Kidney capillary endothelial cell (primary cell): ENCODE measurements at regions not wholly inside any gene's neighbourhood (a gene's known extent, or its start where the extent isn't known, plus 50 kb on each side); places are given as distances from the start of the nearest gene placed in this dataset.
A peak's percentile ranks its signal among the peaks of the same experiment; 100 is the strongest.

Experiments used
- DNase-seq: peaks from one replicate; pipeline ENCODE4 v3.0.0-alpha.2; 2018; ENCODE audit warnings: low spot score

- DNase-seq: no peak
Observed at GRCh38 chr13:106382534-106382933, 152.9 kb downstream of the EFNB2 start.

GRCh38 chr13:106381091-106381490 is 154.4 kb downstream of the EFNB2 start:
- DNase-seq: no peak

DNA sequence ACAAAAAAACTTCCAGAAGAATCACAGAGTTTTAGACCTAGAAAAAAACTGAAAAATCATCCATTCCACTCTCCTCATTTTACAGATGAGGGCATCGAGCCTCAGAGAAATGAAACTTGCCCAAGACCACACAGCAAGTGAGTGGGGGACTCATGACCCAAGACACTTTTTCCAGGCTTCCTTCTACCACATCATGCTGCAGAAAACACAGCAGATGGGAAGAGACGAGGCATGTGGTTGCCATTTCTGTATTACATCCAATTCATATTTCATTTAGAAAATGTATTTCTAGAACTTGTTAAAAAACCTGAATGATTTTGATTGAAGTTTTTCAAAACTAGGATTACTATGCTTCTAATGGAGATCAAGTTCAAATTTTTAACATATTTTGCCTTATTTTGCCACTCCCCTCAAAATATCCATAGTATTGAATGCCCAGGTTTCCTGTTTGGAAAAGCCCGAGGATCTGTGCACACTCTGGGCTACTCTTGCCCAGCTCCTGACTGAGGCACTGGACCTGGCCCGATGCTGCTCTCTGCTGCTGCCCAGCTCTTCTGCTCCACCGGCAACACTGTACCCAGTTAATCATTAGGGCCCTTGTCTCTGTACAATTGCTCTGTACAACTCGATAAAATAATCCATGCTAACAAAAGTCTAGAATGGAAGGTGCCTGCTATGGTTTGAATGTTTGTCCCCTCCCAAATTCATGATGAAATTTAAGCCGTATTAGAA is 157.4 kb downstream of the EFNB2 start:
- DNase-seq: no peak

- no peak for DNase-seq
Observed at GRCh38 chr13:106377341-106377740, 158.1 kb downstream of the EFNB2 start.

DNA sequence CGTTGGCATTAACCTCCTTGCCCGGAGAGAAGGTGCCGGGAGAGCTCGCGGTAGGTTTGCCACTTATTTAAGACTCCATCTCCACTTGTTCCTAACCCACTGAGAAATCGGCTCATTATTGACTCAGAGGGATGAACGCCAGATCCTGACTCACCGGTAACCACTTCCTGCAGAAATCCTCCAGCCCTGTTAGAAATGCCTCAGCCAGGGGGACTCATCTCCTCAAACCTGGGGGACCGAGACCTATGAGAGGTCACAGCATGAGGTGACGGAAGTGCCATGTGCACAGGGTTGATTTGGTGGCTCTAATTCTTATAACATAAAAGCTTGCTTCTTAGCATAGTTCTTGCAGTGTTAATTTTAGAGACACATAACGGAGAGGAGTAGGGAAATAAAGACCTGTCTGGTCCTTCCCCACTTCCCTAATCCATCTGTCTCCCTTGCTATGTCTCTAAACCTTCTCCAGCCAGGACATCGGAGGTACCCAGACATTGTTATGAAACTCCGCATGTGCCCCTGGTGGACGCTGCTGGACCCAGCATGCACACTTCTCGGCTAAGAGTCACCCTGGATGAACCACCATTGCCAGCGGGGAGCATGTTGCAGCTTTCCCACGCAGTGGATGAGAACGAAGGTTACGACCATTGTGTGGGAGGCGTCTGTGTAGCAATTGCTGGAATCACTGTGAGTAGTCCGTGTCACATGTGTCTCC is 158.9 kb downstream of the EFNB2 start:
- peak; percentile 87 for DNase-seq

GRCh38 chr13:106375085-106375484 is 160.4 kb downstream of the EFNB2 start:
- DNase-seq: no peak

DNA sequence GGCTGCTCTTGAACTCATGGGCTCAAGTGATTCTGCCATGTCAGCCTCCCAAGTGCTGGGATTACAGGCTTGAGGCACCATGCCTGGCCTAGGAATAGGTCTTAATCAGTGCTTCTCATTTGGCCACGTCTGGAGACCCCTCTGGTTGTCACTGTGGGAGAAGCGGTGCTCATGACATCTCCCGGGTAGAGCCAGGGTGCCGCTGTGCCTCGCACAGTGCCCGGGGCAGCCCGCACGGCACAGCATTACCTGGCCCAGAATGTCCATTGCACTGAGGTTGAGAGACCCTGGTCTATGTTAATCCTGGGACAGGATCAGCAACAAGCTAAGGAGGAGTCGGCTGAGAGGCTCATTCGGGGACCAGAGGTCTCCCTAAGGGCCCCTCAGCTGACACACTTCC is 160.8 kb downstream of the EFNB2 start:
- no peak for DNase-seq

DNA sequence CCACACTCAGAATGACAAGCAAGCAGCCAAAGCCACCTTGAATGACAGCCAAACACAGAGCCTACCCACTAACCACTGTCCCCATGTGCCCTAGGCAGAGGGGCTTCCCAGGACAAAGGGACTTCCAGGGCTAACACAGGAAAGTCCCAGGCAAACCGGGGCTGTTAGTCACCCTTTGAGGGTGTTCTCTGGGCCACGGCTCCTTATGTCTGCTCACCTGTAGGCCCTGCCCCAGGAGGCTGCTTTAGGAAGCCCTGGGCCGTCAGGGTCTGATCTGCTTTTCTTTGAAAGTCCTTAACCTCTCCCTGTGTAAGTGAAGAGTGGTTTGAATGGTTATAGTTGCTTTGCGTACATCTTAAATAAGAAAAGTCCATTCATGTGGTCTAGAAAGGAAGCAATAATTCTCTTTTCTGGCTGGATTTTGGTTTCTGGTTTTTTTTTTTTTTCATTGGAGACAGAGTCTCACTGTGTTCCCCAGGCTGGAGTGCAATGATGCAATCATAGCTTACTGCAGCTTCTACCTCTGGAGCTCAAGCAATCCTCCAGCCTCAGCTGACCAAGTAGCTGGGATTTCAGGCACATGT is 161.4 kb downstream of the EFNB2 start:
- DNase-seq: no peak

GRCh38 chr13:106373304-106373988 is 162.0 kb downstream of the EFNB2 start:
- DNase-seq: peak; percentile 61

GRCh38 chr13:106372199-106373155 is 163.0 kb downstream of the EFNB2 start:
- DNase-seq: peak; percentile 50

DNA sequence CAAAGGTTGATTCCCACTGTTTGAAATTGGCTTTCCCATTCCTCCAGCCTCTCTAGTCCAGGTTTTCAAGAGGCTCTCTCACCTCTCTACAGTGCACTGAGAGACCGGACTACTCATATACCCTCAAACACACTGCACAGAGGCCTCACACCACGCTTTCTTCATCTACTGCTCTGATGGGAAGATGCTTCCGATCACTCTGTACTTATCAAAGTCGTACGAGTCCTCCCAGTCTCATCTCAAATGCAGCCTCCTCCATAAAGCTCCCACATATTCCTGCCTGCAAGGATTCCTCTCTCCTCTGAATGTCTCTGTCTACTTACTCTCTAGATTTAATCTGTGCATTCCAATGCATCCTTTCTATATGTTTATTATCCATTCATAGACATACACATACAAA is 164.4 kb downstream of the EFNB2 start:
- DNase-seq: no peak

DNA sequence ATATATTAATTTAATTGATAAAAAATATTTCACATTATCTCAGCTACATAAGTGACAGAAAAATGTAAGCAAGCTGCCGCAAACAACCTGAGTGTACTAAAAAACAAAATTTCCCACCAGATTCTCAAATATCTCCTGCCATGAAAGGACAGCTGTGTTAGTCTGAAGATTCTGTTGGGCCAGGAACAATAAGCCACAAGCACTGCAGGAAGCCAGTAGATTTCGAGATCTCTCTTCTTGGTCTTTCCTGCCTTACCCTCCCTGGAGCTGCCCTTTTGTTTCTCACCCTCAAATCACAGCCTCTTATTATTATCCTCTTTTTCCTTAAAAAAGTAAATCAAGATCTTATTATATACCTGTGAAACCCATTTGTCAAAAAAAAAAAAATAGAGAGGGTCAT is 165.6 kb downstream of the EFNB2 start:
- no peak for DNase-seq

- no peak for DNase-seq
Observed at GRCh38 chr13:106369091-106369490, 166.4 kb downstream of the EFNB2 start.

- DNase-seq: no peak
Observed at GRCh38 chr13:106367361-106367971, 168.0 kb downstream of the EFNB2 start.

GRCh38 chr13:106362707-106363106 is 172.8 kb downstream of the EFNB2 start:
- no peak for DNase-seq

- no peak for DNase-seq
Observed at GRCh38 chr13:106361621-106362020, 173.8 kb downstream of the EFNB2 start.

GRCh38 chr13:106357198-106357597 is 178.3 kb downstream of the EFNB2 start:
- no peak for DNase-seq

GRCh38 chr13:106355866-106356265 is 179.6 kb downstream of the EFNB2 start:
- DNase-seq: no peak

GRCh38 chr13:106354961-106355360 is 180.5 kb downstream of the EFNB2 start:
- DNase-seq: no peak

DNA sequence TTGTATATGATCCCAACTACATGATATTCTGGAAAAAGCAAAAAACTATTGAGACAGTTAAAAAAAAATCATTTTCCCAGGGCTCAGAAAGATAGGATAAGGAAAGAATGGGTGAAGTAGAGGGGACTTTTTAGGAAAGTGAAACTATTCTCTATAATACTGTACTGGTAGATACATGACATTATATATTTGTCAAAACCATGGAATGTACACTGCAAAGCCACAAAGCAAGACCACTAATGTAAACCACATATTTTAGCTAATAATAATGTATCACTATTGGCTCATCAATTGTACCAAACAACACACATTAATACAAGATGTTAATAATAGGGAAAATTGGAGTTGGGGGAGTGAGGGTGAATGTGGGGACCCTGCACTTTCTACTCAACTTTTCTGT is 182.6 kb downstream of the EFNB2 start:
- no peak for DNase-seq

DNA sequence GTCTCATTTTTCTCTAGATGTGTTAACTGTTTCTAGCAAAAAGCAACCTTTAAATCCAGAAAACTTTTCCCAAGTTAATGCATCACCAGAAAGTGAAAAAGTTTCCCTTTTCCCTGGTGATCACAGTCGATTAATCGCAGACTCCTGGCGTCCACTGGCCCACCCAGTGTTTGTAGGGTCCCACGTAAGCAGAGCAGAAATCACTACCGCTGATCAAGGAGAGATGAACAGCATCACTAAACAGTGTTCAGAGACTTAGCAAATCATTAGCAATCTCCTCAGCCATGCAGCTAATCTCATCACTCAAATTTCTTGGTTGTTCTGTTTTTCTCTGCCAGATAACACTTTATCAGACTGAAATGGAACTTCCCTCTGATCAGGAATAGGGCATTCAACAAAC is 184.2 kb downstream of the EFNB2 start:
- no peak for DNase-seq
